Colonic mucosa (tissue), 4 donors: ENCODE measurements at regions not wholly inside any gene's neighbourhood (a gene's known extent, or its start where the extent isn't known, plus 50 kb on each side); places are given as distances from the start of the nearest gene placed in this dataset.

ENCODE experiments used
- DNase-seq: peaks from one replicate; pipeline ENCODE4 v3.0.0-alpha.2; 2020
- H3K27ac ChIP-seq: fragments of 200-600 bp; one replicate; pipeline ENCODE4 v1.8.0; 2021
- H3K27me3 ChIP-seq: fragments of 200-600 bp; one replicate; pipeline ENCODE4 v1.8.0; 2021
- H3K36me3 ChIP-seq: fragments of 200-600 bp; one replicate; pipeline ENCODE4 v1.8.0; 2021
- H3K4me1 ChIP-seq: fragments of 200-600 bp; one replicate; pipeline ENCODE4 v1.8.0; 2021; ENCODE audit warnings: mild to moderate bottlenecking
- H3K4me3 ChIP-seq: fragments of 200-600 bp; one replicate; pipeline ENCODE4 v1.8.0; 2021
- H3K9ac ChIP-seq, 2 donors: one replicate each; pipeline ENCODE4 v1.7.0; 2013; ENCODE audit warnings: control low read depth in 2 of 2, low read depth in 2 of 2, low read length in 2 of 2
- H3K9me3 ChIP-seq: fragments of 200-600 bp; one replicate; pipeline ENCODE4 v1.8.0; 2021
- CTCF ChIP-seq: fragments of 200-600 bp; IDR thresholded peaks from one replicate; pipeline ENCODE4 v1.8.0; 2022; ENCODE audit warnings: antibody characterized with exemption, mild to moderate bottlenecking
- intact Hi-C: fragments of 100-400 bp; cut with DNase I; formaldehyde crosslinking; loops from one replicate; pipeline ENCODE4 v1.14.1; 2022
- donor health status: healthy.
- donor health status: DM: no; HTN: no; CAD: no.
- donor health status: DM: no; HTN: no; CAD: no.

GRCh38 chr5:101860145-101860544 lies 435.9 kb downstream of the SLCO4C1 start:
- H3K27me3 ChIP-seq, result no peaks in the 10 kb centered on the region
- intact Hi-C loops, result no loop called here
- no peak for TF ChIP-seq CTCF
- no peak overlapping the region for H3K4me3 ChIP-seq
- H3K27ac ChIP-seq, result no peak overlapping the region
- H3K4me1 ChIP-seq, result no peaks in the 10 kb centered on the region
- DNase-seq, result no peak
- no peaks in the 10 kb centered on the region for H3K9me3 ChIP-seq
- no peaks in the 10 kb centered on the region for H3K36me3 ChIP-seq
- no peak overlapping the region for H3K9ac ChIP-seq

GRCh38 chr5:101846496-101846895 lies 449.6 kb downstream of the SLCO4C1 start:
- Histone ChIP-seq H3K9ac (no peak overlapping the region), H3K4me1 (no peaks in the 10 kb centered on the region), H3K36me3 (no peaks in the 10 kb centered on the region), H3K4me3 (no peak overlapping the region), H3K27me3 (no peaks in the 10 kb centered on the region), H3K9me3 (no peaks in the 10 kb centered on the region), H3K27ac (no peak overlapping the region)
- DNase-seq, result no peak
- intact Hi-C loops, result no loop called here
- TF ChIP-seq CTCF, result no peak

- no peaks in the 10 kb centered on the region for H3K9me3 ChIP-seq
- H3K9ac ChIP-seq, result no peak overlapping the region
- H3K4me1 ChIP-seq, result no peaks in the 10 kb centered on the region
- H3K27me3 ChIP-seq, result no peaks in the 10 kb centered on the region
- H3K27ac ChIP-seq, result no peak overlapping the region
- intact Hi-C loops, result no loop called here
- H3K4me3 ChIP-seq, result no peak overlapping the region
- TF ChIP-seq CTCF, result no peak
- DNase-seq, result no peak
- no peaks in the 10 kb centered on the region for H3K36me3 ChIP-seq
These were observed 453.0 kb downstream of the SLCO4C1 start for GRCh38 chr5:101843055-101843454.

GRCh38 chr5:101838435-101838834 lies 457.6 kb downstream of the SLCO4C1 start:
- intact Hi-C loops, result no loop called here
- no peak for DNase-seq
- Histone ChIP-seq H3K27me3 (no peaks in the 10 kb centered on the region), H3K27ac (no peak overlapping the region), H3K9me3 (no peaks in the 10 kb centered on the region), H3K9ac (no peak overlapping the region), H3K4me1 (no peaks in the 10 kb centered on the region), H3K36me3 (no peaks in the 10 kb centered on the region), H3K4me3 (no peak overlapping the region)
- no peak for TF ChIP-seq CTCF

- H3K4me3 ChIP-seq, result no peak overlapping the region
- no peak for DNase-seq
- H3K27ac ChIP-seq, result no peak overlapping the region
- no peaks in the 10 kb centered on the region for H3K36me3 ChIP-seq
- H3K4me1 ChIP-seq, result no peaks in the 10 kb centered on the region
- no peak overlapping the region for H3K9ac ChIP-seq
- no peaks in the 10 kb centered on the region for H3K27me3 ChIP-seq
- H3K9me3 ChIP-seq, result no peaks in the 10 kb centered on the region
- TF ChIP-seq CTCF, result no peak
- intact Hi-C loops, result no loop called here
These were observed 466.8 kb downstream of the SLCO4C1 start for GRCh38 chr5:101829255-101829654.

- no peak for DNase-seq
- no peak for TF ChIP-seq CTCF
- no peaks in the 10 kb centered on the region for H3K36me3 ChIP-seq
- H3K9ac ChIP-seq, result no peak overlapping the region
- no peak overlapping the region for H3K4me3 ChIP-seq
- intact Hi-C loops, result no loop called here
- no peak overlapping the region for H3K27ac ChIP-seq
- H3K27me3 ChIP-seq, result no peaks in the 10 kb centered on the region
- no peaks in the 10 kb centered on the region for H3K9me3 ChIP-seq
- H3K4me1 ChIP-seq, result no peaks in the 10 kb centered on the region
These were observed 484.6 kb downstream of the SLCO4C1 start for GRCh38 chr5:101811466-101811865.
